H1 (cell line): ENCODE measurements at regions not wholly inside any gene's neighbourhood (a gene's known extent, or its start where the extent isn't known, plus 50 kb on each side); places are given as distances from the start of the nearest gene placed in this dataset.

ENCODE experiments used
- CTCF ChIA-PET: fragments of 300-600 bp; sonication (Branson Sonifier 250); formaldehyde crosslinking; loops from one replicate; lab custom pipeline; 2021; ENCODE audit not compliant: partially characterized antibody; lab: Charles Lee
- POLR2A ChIA-PET: fragments of 300-600 bp; sonication (Branson Sonifier 250); formaldehyde crosslinking; loops from one replicate; lab custom pipeline; 2021; ENCODE audit warnings: inconsistent platforms; ENCODE audit not compliant: partially characterized antibody; lab: Charles Lee
- DNase-seq, 2 experiments: peaks; one replicate each; pipeline versions ENCODE4 v3.0.0 to v3.0.0-alpha.2; 2010 to 2022; ENCODE audit warnings: low spot score in 2 of 2, low read depth in 1 of 2, mixed read lengths in 1 of 2
- FAIRE-seq: peaks from 2 replicates; lab custom pipeline; 2011; peaks lifted over from hg19 to GRCh38; lab: Jason Lieb, UNC
- H2AFZ ChIP-seq: 2 replicates; pipeline ENCODE4 v1.8.1; 2012; ENCODE audit warnings: low read length, inconsistent platforms
- H2AK5ac ChIP-seq: 2 replicates; pipeline ENCODE4 v1.6.1; 2013; ENCODE audit warnings: low read depth, low read length
- H2BK120ac ChIP-seq: replicated peaks from 2 replicates; pipeline ENCODE3; 2013; ENCODE audit warnings: low read depth, low read length, inconsistent platforms
- H2BK12ac ChIP-seq: 2 replicates; pipeline ENCODE4 v1.6.1; 2013; ENCODE audit warnings: low read depth, low read length
- H2BK15ac ChIP-seq: 2 replicates; pipeline ENCODE4 v1.6.1; 2013; ENCODE audit warnings: low read length
- H2BK20ac ChIP-seq: 2 replicates; pipeline ENCODE4 v1.6.1; 2013; ENCODE audit warnings: low read length
- H2BK5ac ChIP-seq: 2 replicates; pipeline ENCODE4 v1.6.1; 2013; ENCODE audit warnings: low read depth, low read length
- H3K14ac ChIP-seq: 2 replicates; pipeline ENCODE4 v1.6.1; 2013; ENCODE audit warnings: inconsistent platforms; ENCODE audit not compliant: insufficient read length
- H3K18ac ChIP-seq: 2 replicates; pipeline ENCODE4 v1.6.1; 2013; ENCODE audit warnings: low read length; ENCODE audit errors: extremely low read depth
- H3K23ac ChIP-seq: 2 replicates; pipeline ENCODE4 v1.6.1; 2013; ENCODE audit warnings: inconsistent platforms; ENCODE audit not compliant: insufficient read length
- H3K23me2 ChIP-seq: 2 replicates; pipeline ENCODE4 v1.6.1; 2013; ENCODE audit warnings: low read depth, low read length
- H3K27ac ChIP-seq: 2 replicates; pipeline ENCODE4 v1.6.1; 2011; ENCODE audit warnings: low read depth, low read length, inconsistent platforms
- H3K27me3 ChIP-seq, 4 experiments: replicated peaks in 1 of 4; 1 replicate in 1 of 4; 2 replicates in 3 of 4; pipeline versions ENCODE4 v1.6.1 to v1.8.1; 2011 to 2013; ENCODE audit warnings: low read length in 3 of 4, mild to moderate bottlenecking in 3 of 4, inconsistent platforms in 2 of 4, mixed read lengths in 2 of 4, moderate library complexity in 1 of 4; ENCODE audit not compliant: control insufficient read depth in 3 of 4, insufficient read depth in 3 of 4; ENCODE audit errors: extremely low read depth in 1 of 4
- H3K36me3 ChIP-seq, 4 experiments: 2 replicates each; pipeline versions ENCODE4 v1.6.1 to v1.8.1; 2011 to 2013; ENCODE audit warnings: mild to moderate bottlenecking in 4 of 4, low read length in 3 of 4, moderate library complexity in 2 of 4, control low read depth in 1 of 4, inconsistent platforms in 1 of 4; ENCODE audit not compliant: insufficient read depth in 4 of 4, control insufficient read depth in 2 of 4
- H3K4ac ChIP-seq: replicated peaks from 2 replicates; pipeline ENCODE3; 2013; ENCODE audit warnings: low read length, low read depth, mixed read lengths, inconsistent platforms; ENCODE audit not compliant: insufficient read length
- H3K4me1 ChIP-seq, 4 experiments: replicated peaks in 1 of 4; 1 replicate in 1 of 4; 2 replicates in 3 of 4; pipeline versions ENCODE4 v1.6.1 to v1.8.1; 2011 to 2013; ENCODE audit warnings: low read length in 3 of 4, inconsistent platforms in 2 of 4, mixed read lengths in 1 of 4; ENCODE audit not compliant: insufficient read depth in 4 of 4, control insufficient read depth in 3 of 4
- H3K4me2 ChIP-seq, 2 experiments: 2 replicates each; pipeline versions ENCODE4 v1.6.1 to v1.8.1; 2011 to 2013; ENCODE audit warnings: low read depth in 2 of 2, low read length in 2 of 2, control low read depth in 1 of 2, inconsistent platforms in 1 of 2, mild to moderate bottlenecking in 1 of 2; ENCODE audit not compliant: insufficient read depth in 1 of 2
- H3K4me3 ChIP-seq, 4 experiments: fragments of 200-600, 300-600 bp in 1 of 4; sonication (generic), shearing (Covaris generic), sonication (Bioruptor Twin) in 1 of 4; 2 replicates each; pipeline versions ENCODE4 v1.5.1 to v1.8.1; 2011 to 2016; ENCODE audit warnings: low read length in 4 of 4, low read depth in 3 of 4, control low read depth in 2 of 4, inconsistent platforms in 2 of 4, mild to moderate bottlenecking in 2 of 4, mixed read lengths in 1 of 4, moderate library complexity in 1 of 4; ENCODE audit not compliant: insufficient read depth in 2 of 4; ENCODE audit errors: extremely low read depth in 1 of 4
- H3K56ac ChIP-seq: replicated peaks from 2 replicates; pipeline ENCODE3; 2013; ENCODE audit warnings: low read depth, mild to moderate bottlenecking, mixed read lengths, low read length, inconsistent platforms; ENCODE audit not compliant: insufficient read length
- H3K79me1 ChIP-seq: 2 replicates; pipeline ENCODE4 v1.6.1; 2013; ENCODE audit warnings: low read depth, low read length, control low read depth
- H3K79me2 ChIP-seq, 2 experiments: 2 replicates each; pipeline versions ENCODE4 v1.6.1 to v1.8.1; 2012 to 2013; ENCODE audit warnings: low read length in 2 of 2, mild to moderate bottlenecking in 2 of 2, inconsistent platforms in 1 of 2; ENCODE audit not compliant: insufficient read depth in 2 of 2, control insufficient read depth in 1 of 2
- H3K9ac ChIP-seq, 4 experiments: replicated peaks in 1 of 4; 1 replicate in 1 of 4; 2 replicates in 3 of 4; pipeline versions ENCODE4 v1.6.1 to v1.8.1; 2011 to 2013; ENCODE audit warnings: low read depth in 3 of 4, low read length in 3 of 4, control low read depth in 2 of 4, mild to moderate bottlenecking in 2 of 4, moderate library complexity in 2 of 4, inconsistent platforms in 1 of 4; ENCODE audit errors: extremely low read depth in 1 of 4
- H3K9me3 ChIP-seq, 2 experiments: 2 replicates each; pipeline versions ENCODE4 v1.6.1 to v1.8.1; 2012 to 2013; ENCODE audit warnings: mild to moderate bottlenecking in 2 of 2, moderate library complexity in 2 of 2, control low read depth in 1 of 2, inconsistent platforms in 1 of 2, low read depth in 1 of 2, low read length in 1 of 2, mixed read lengths in 1 of 2; ENCODE audit not compliant: insufficient read depth in 2 of 2
- H4K20me1 ChIP-seq, 2 experiments: replicated peaks in 1 of 2; 2 replicates each; pipeline versions ENCODE3 to v1.8.1; 2011 to 2013; ENCODE audit warnings: inconsistent platforms in 2 of 2, low read length in 2 of 2, mild to moderate bottlenecking in 1 of 2; ENCODE audit not compliant: insufficient read depth in 2 of 2, control insufficient read depth in 1 of 2
- H4K5ac ChIP-seq: 2 replicates; pipeline ENCODE4 v1.6.1; 2013; ENCODE audit warnings: low read length, low read depth, mixed read lengths, inconsistent platforms; ENCODE audit not compliant: insufficient read length
- H4K8ac ChIP-seq: 2 replicates; pipeline ENCODE4 v1.8.0; 2013; ENCODE audit warnings: mild to moderate bottlenecking, moderate library complexity, low read length, inconsistent platforms; ENCODE audit not compliant: insufficient read depth; ENCODE audit errors: extremely low read depth
- H4K91ac ChIP-seq: replicated peaks from 2 replicates; pipeline ENCODE3; 2013; ENCODE audit warnings: low read length, mixed read lengths, inconsistent platforms; ENCODE audit not compliant: insufficient read length
- ASH2L ChIP-seq: fragments of 200-600, 300-600 bp; sonication (generic); IDR thresholded peaks from one replicate; pipeline ENCODE4 v1.7.1; 2017; ENCODE audit warnings: low read length
- CHD1 ChIP-seq: IDR thresholded peaks from 2 replicates; pipeline ENCODE4 v1.6.1; 2012; ENCODE audit warnings: low read depth, low read length, improper control_type of control experiment
- CTBP2 ChIP-seq: IDR thresholded peaks from 2 replicates; pipeline ENCODE4 v1.7.0; 2011; ENCODE audit warnings: borderline replicate concordance, mild to moderate bottlenecking, moderate library complexity, mixed read lengths, low read length; ENCODE audit not compliant: insufficient read depth, insufficient read length
- EP300 ChIP-seq, 2 experiments: IDR thresholded peaks; 1 replicate in 1 of 2; 2 replicates in 1 of 2; pipeline ENCODE4 v1.6.1; 2011 to 2012; ENCODE audit warnings: low read depth in 2 of 2, low read length in 2 of 2, mild to moderate bottlenecking in 2 of 2, borderline replicate concordance in 1 of 2, inconsistent platforms in 1 of 2, moderate library complexity in 1 of 2
- FOSL1 ChIP-seq: IDR thresholded peaks from 2 replicates; pipeline ENCODE4 v1.6.1; 2011; ENCODE audit warnings: mild to moderate bottlenecking, low read depth, low read length, moderate library complexity; ENCODE audit not compliant: insufficient read depth
- GABPA ChIP-seq: IDR thresholded peaks from 2 replicates; pipeline ENCODE4 v1.6.1; 2011; ENCODE audit warnings: mild to moderate bottlenecking, low read length, moderate library complexity, borderline replicate concordance; ENCODE audit not compliant: insufficient read depth
- KDM4A ChIP-seq: IDR thresholded peaks from one replicate; pipeline ENCODE4 v1.7.1; 2012; ENCODE audit warnings: low read depth, mild to moderate bottlenecking, moderate library complexity, low read length, inconsistent platforms; ENCODE audit not compliant: severe bottlenecking
- PHF8 ChIP-seq: fragments of 200-600 bp; sonication (generic); conservative IDR thresholded peaks from 2 replicates; pipeline ENCODE4 v1.7.1; 2012; ENCODE audit warnings: low read depth, mild to moderate bottlenecking, inconsistent platforms, low read length, moderate library complexity
- RNF2 ChIP-seq: fragments of 200-900, 300-1000 bp; sonication (generic); IDR thresholded peaks from 2 replicates; pipeline ENCODE4 v1.7.1; 2016; ENCODE audit warnings: borderline replicate concordance, low read depth, mild to moderate bottlenecking, antibody characterized with exemption, low read length; ENCODE audit not compliant: poor library complexity, severe bottlenecking; ENCODE audit errors: missing control alignments
- SIN3A ChIP-seq, 2 experiments: IDR thresholded peaks in 1 of 2; conservative IDR thresholded peaks in 1 of 2; 2 replicates each; pipeline ENCODE4 v1.6.1; 2011 to 2012; ENCODE audit warnings: low read length in 2 of 2, improper control_type of control experiment in 1 of 2, low read depth in 1 of 2, mild to moderate bottlenecking in 1 of 2
- SP2 ChIP-seq: IDR thresholded peaks from 2 replicates; pipeline ENCODE4 v1.6.1; 2012; ENCODE audit warnings: mild to moderate bottlenecking, low read length, inconsistent platforms
- TCF12 ChIP-seq: IDR thresholded peaks from 2 replicates; pipeline ENCODE4 v1.6.1; 2011; ENCODE audit warnings: low read depth, mild to moderate bottlenecking, low read length
- WGBS, 2 experiments: shearing (Covaris generic) in 1 of 2; methylation state at CpG; one replicate each; pipeline versions ENCODE4 v1.1.6 to v1.1.7; 2013 to 2015; ENCODE audit warnings: low lambda C conversion rate in 2 of 2, mixed read lengths in 2 of 2, inconsistent platforms in 1 of 2, low coverage in 1 of 2, missing lambda C conversion rate in 1 of 2; ENCODE audit not compliant: insufficient replicate concordance in 2 of 2, insufficient coverage in 1 of 2, insufficient read length in 1 of 2; ENCODE audit errors: extremely low coverage in 1 of 2, missing lambda C conversion rate in 1 of 2; 5-methylcytosine and 5-hydroxymethylcytosine counted together
- TF ChIP-seq, protein P1 (sequence below): IDR thresholded peaks from 2 replicates; pipeline ENCODE4 v1.6.1; 2012; ENCODE audit warnings: inconsistent platforms

DNA sequence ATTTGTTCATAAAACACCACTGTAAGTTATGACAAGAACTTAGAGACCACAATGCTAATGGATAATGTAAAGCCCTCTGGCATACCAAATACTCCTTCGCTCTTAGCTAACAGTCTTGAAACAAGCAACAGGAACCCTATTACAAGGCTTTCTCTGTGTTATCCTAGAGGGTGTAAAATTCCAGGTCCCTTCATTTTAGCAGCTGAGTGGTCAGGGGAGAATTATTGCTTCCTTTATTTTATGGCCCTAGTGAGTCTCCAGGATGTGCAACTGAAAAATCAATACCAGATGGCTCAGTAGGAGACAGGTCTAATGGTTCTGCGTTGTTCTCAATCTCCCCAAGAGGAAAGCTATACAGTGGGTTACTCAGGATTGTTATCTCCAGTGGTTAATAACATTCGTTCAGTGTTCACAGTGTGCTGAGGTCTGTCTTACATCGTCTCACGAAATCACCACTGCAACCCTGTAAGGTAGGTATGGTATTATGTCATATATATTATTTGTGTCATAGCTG lies 172.7 kb upstream of the CNOT2 start:
- Histone ChIP-seq H3K23me2 (no peaks in the 10 kb centered on the region), H4K5ac (no peak overlapping the region), H3K27me3 (no peaks in the 10 kb centered on the region), H3K9ac (no peak overlapping the region), H3K14ac (no peak overlapping the region), H2BK20ac (no peak overlapping the region), H2BK120ac (no peak overlapping the region), H2AK5ac (no peak overlapping the region), H2AFZ (no peak overlapping the region), H3K4ac (no peak overlapping the region), H3K36me3 (no peaks in the 10 kb centered on the region), H3K79me2 (no peaks in the 10 kb centered on the region), H3K27ac (no peak overlapping the region), H3K79me1 (no peaks in the 10 kb centered on the region), H3K4me3 (no peak overlapping the region), H2BK15ac (no peak overlapping the region), H2BK5ac (no peak overlapping the region), H4K8ac (no peak overlapping the region), H3K18ac (no peak overlapping the region), H4K91ac (no peak overlapping the region), H3K4me2 (no peak overlapping the region), H3K23ac (no peak overlapping the region), H2BK12ac (no peak overlapping the region), H3K9me3 (no peaks in the 10 kb centered on the region), H3K4me1 (peaks cover 0 to 4% (median 3%) of the 10 kb centered on the region in 4 experiments; a peak in 2 of 7 replicates), H4K20me1 (no peaks in the 10 kb centered on the region), H3K56ac (no peak overlapping the region)
- TF ChIP-seq ASH2L = no peak
- no peak for TF ChIP-seq CHD1
- TF ChIP-seq TCF12 = no peak
- no peak for TF ChIP-seq CTBP2
- no peak for TF ChIP-seq EP300 (IDR thresholded peaks at IDR 0.05; ENCODE audit: borderline replicate concordance in 1 of 2, low read depth in 2 of 2, low read length in 2 of 2)
- TF ChIP-seq, protein P1, sequence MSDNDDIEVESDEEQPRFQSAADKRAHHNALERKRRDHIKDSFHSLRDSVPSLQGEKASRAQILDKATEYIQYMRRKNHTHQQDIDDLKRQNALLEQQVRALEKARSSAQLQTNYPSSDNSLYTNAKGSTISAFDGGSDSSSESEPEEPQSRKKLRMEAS = no peak
- TF ChIP-seq PHF8 = no peak
- TF ChIP-seq GABPA = no peak
- no peak for TF ChIP-seq KDM4A
- TF ChIP-seq FOSL1 = no peak
- TF ChIP-seq SIN3A (conservative IDR thresholded peaks at IDR 0.05 in 1 of 2, IDR thresholded peaks at IDR 0.05 in 1 of 2; ENCODE audit: low read depth in 1 of 2, low read length in 2 of 2) = no peak
- TF ChIP-seq RNF2 = no peak
- no peak for TF ChIP-seq SP2
- DNase-seq = no peak
- WGBS, 2 experiments = 95% methylated on average over 5 of the region's 5 CpGs; no CpG with 5 or more reads in 1 of the 2 experiments
- POLR2A ChIA-PET = no interaction called here
- CTCF ChIA-PET = interaction anchor here (0.6 to 1.5 kb wide), 2 partner anchors 191 to 1465 kb away, joined by 3 to 5 read pairs; no protein-coding TSS in a partner anchor
- FAIRE-seq = no peak
